SK-N-SH (cell line): ENCODE measurements at regions not wholly inside any gene's neighbourhood (a gene's known extent, or its start where the extent isn't known, plus 50 kb on each side); places are given as distances from the start of the nearest gene placed in this dataset.

Experiments
- CTCF ChIA-PET: fragments of 300-600, 350-600 bp; formaldehyde crosslinking; extraction: SDS; loops from one replicate; lab custom pipeline; 2021; lab: Yijun Ruan, JAX
- POLR2A ChIA-PET: fragments of 350-600 bp; sonication (Branson Sonifier 250); formaldehyde crosslinking; extraction: SDS; loops from one replicate; lab custom pipeline; 2020; ENCODE audit warnings: antibody characterized with exemption, inconsistent platforms; lab: Yijun Ruan, JAX
- DNase-seq: peaks from one replicate; pipeline ENCODE4 v3.0.0; 2012
- H2AFZ ChIP-seq: fragments of 200-600 bp; sonication (generic); 2 replicates; pipeline ENCODE4 v1.8.1; 2016; ENCODE audit warnings: antibody characterized with exemption, mild to moderate bottlenecking, low read depth
- H3F3A ChIP-seq: fragments of 200-600 bp; sonication (generic); replicated peaks from 2 replicates; pipeline ENCODE3; 2016; ENCODE audit warnings: antibody characterized with exemption, mild to moderate bottlenecking; ENCODE audit not compliant: insufficient read depth
- H3K27ac ChIP-seq, 2 experiments: fragments of 200-500 bp in 1 of 2; fragments of 200-600 bp in 1 of 2; sonication (Bioruptor generic) in 1 of 2; sonication (generic), shearing (Covaris generic) in 1 of 2; 2 replicates each; pipeline versions ENCODE4 v1.5.1 to v1.6.1; 2014 to 2016; ENCODE audit warnings: low read depth in 2 of 2, inconsistent platforms in 1 of 2, low read length in 1 of 2, mild to moderate bottlenecking in 1 of 2, mixed read lengths in 1 of 2
- H3K27me3 ChIP-seq: fragments of 200-600 bp; sonication (generic), shearing (Covaris generic); 2 replicates; pipeline ENCODE4 v1.6.1; 2016; ENCODE audit warnings: mixed run types; ENCODE audit not compliant: insufficient read depth
- H3K36me3 ChIP-seq, 2 experiments: fragments of 200-500 bp in 1 of 2; fragments of 200-600 bp in 1 of 2; sonication (Bioruptor generic) in 1 of 2; sonication (generic) in 1 of 2; replicated peaks in 1 of 2; 2 replicates each; pipeline versions ENCODE3 to v1.5.1; 2014 to 2016; ENCODE audit warnings: low read length in 1 of 2, mild to moderate bottlenecking in 1 of 2; ENCODE audit not compliant: insufficient read depth in 2 of 2, control insufficient read depth in 1 of 2
- H3K4me1 ChIP-seq, 2 experiments: fragments of 200-500 bp in 1 of 2; fragments of 200-600 bp in 1 of 2; sonication (Bioruptor generic) in 1 of 2; sonication (generic), shearing (Covaris generic) in 1 of 2; 2 replicates each; pipeline versions ENCODE4 v1.5.1 to v1.6.1; 2014 to 2016; ENCODE audit warnings: low read depth in 1 of 2, low read length in 1 of 2, mixed run types in 1 of 2; ENCODE audit not compliant: insufficient read depth in 2 of 2, control insufficient read depth in 1 of 2
- H3K4me2 ChIP-seq: fragments of 200-600 bp; sonication (generic), shearing (Covaris generic); 2 replicates; pipeline ENCODE4 v1.6.1; 2017; ENCODE audit warnings: mixed run types
- H3K4me3 ChIP-seq, 2 experiments: fragments of 200-500 bp in 1 of 2; fragments of 200-600 bp in 1 of 2; sonication (Bioruptor generic) in 1 of 2; sonication (generic), shearing (Covaris generic) in 1 of 2; 2 replicates each; pipeline versions ENCODE4 v1.5.1 to v1.8.1; 2014 to 2016; ENCODE audit warnings: low read depth in 2 of 2, inconsistent platforms in 1 of 2, low read length in 1 of 2, mild to moderate bottlenecking in 1 of 2, mixed read lengths in 1 of 2, moderate library complexity in 1 of 2
- H3K79me2 ChIP-seq: fragments of 200-600 bp; sonication (generic); 2 replicates; pipeline ENCODE4 v1.8.1; 2017; ENCODE audit warnings: mild to moderate bottlenecking; ENCODE audit not compliant: insufficient read depth
- H3K9ac ChIP-seq: fragments of 200-600 bp; sonication (generic); 2 replicates; pipeline ENCODE4 v1.6.1; 2017; ENCODE audit warnings: mixed run types
- H3K9me2 ChIP-seq: fragments of 200-600 bp; sonication (generic); 2 replicates; pipeline ENCODE4 v1.6.1; 2017; ENCODE audit warnings: mixed run types
- H3K9me3 ChIP-seq: fragments of 200-600 bp; sonication (generic); 2 replicates; pipeline ENCODE4 v1.6.1; 2017; ENCODE audit warnings: mixed run types, mild to moderate bottlenecking, moderate library complexity
- H4K20me1 ChIP-seq: fragments of 200-600 bp; sonication (generic); 2 replicates; pipeline ENCODE4 v1.6.1; 2017; ENCODE audit warnings: mild to moderate bottlenecking, mixed run types; ENCODE audit not compliant: insufficient read depth
- CHD2 ChIP-seq: fragments of 150-350 bp; IDR thresholded peaks from 2 replicates; pipeline ENCODE4 v1.6.1; 2018; ENCODE audit warnings: low read length; ENCODE audit not compliant: partially characterized antibody
- EZH2phosphoT487 ChIP-seq: fragments of 200-600 bp; sonication (generic); IDR thresholded peaks from 2 replicates; pipeline ENCODE4 v1.6.1; 2017; ENCODE audit warnings: low read depth, mixed run types, mild to moderate bottlenecking, antibody characterized with exemption, moderate library complexity, borderline replicate concordance
- FOSL2 ChIP-seq: IDR thresholded peaks from 2 replicates; pipeline ENCODE4 v1.4.0; 2012; ENCODE audit warnings: low read depth, mild to moderate bottlenecking, moderate library complexity, borderline replicate concordance
- FOXJ3 ChIP-seq: sonication (generic); formaldehyde crosslinking; IDR thresholded peaks from 2 replicates; pipeline ENCODE4 v1.5.1; 2020; ENCODE audit warnings: mild to moderate bottlenecking, missing genetic modification reagents
- FOXM1 ChIP-seq: IDR thresholded peaks from 2 replicates; pipeline ENCODE4 v1.4.0; 2012; ENCODE audit warnings: low read depth, mild to moderate bottlenecking
- GABPA ChIP-seq: IDR thresholded peaks from 2 replicates; pipeline ENCODE4 v1.4.0; 2012; ENCODE audit warnings: low read depth, mild to moderate bottlenecking
- JUND ChIP-seq: IDR thresholded peaks from 2 replicates; pipeline ENCODE4 v1.4.0; 2012
- MEF2A ChIP-seq: IDR thresholded peaks from 2 replicates; pipeline ENCODE4 v1.4.0; 2012; ENCODE audit warnings: low read depth, borderline replicate concordance
- MXI1 ChIP-seq: IDR thresholded peaks from 2 replicates; pipeline ENCODE4 v1.6.1; 2012; ENCODE audit warnings: mild to moderate bottlenecking, low read depth, low read length, improper control_type of control experiment
- POLR2AphosphoS5 ChIP-seq: IDR thresholded peaks from 2 replicates; pipeline ENCODE4 v1.6.1; 2012; ENCODE audit warnings: low read depth, low read length
- RAD21 ChIP-seq: IDR thresholded peaks from 2 replicates; pipeline ENCODE4 v1.6.1; 2012; ENCODE audit warnings: mild to moderate bottlenecking, low read length
- RCOR1 ChIP-seq: fragments of 150-350 bp; IDR thresholded peaks from 2 replicates; pipeline ENCODE4 v1.6.1; 2017; ENCODE audit warnings: antibody characterized with exemption, low read length
- SIN3A ChIP-seq: IDR thresholded peaks from 2 replicates; pipeline ENCODE4 v1.6.1; 2012; ENCODE audit warnings: low read depth, mild to moderate bottlenecking, low read length, moderate library complexity, borderline replicate concordance
- SMC3 ChIP-seq: IDR thresholded peaks from 2 replicates; pipeline ENCODE4 v1.6.1; 2012; ENCODE audit warnings: low read depth, low read length, improper control_type of control experiment
- TCF12 ChIP-seq: IDR thresholded peaks from 2 replicates; pipeline ENCODE4 v1.4.0; 2012
- TEAD4 ChIP-seq: IDR thresholded peaks from 2 replicates; pipeline ENCODE4 v1.4.0; 2012; ENCODE audit warnings: mild to moderate bottlenecking, borderline replicate concordance; ENCODE audit not compliant: insufficient read depth
- YY1 ChIP-seq: IDR thresholded peaks from 2 replicates; pipeline ENCODE4 v1.4.0; 2012; ENCODE audit warnings: low read depth, mild to moderate bottlenecking
- WGBS: methylation state at CpG from one replicate; pipeline ENCODE4 v1.1.6; 2017; ENCODE audit warnings: low lambda C conversion rate; 5-methylcytosine and 5-hydroxymethylcytosine counted together
- TF ChIP-seq, protein P1 (sequence below): IDR thresholded peaks from 2 replicates; pipeline ENCODE4 v1.6.1; 2012; ENCODE audit warnings: mild to moderate bottlenecking, low read depth, low read length, moderate library complexity
- TF ChIP-seq, protein P2 (sequence below): fragments of 150-350 bp; IDR thresholded peaks from 2 replicates; pipeline ENCODE4 v1.6.1; 2017; ENCODE audit warnings: antibody characterized with exemption, low read length, low read depth, borderline replicate concordance

- Histone ChIP-seq H3K9me2 (no peaks in the 10 kb centered on the region), H3K4me2 (no peak overlapping the region), H3K36me3 (no peaks in the 10 kb centered on the region), H3K79me2 (no peaks in the 10 kb centered on the region), H3K27me3 (no peaks in the 10 kb centered on the region), H3K9ac (no peak overlapping the region), H3K4me3 (no peak overlapping the region), H3K4me1 (no peaks in the 10 kb centered on the region; a peak in 1 of 4 replicates), H4K20me1 (no peaks in the 10 kb centered on the region), H3F3A (no peaks in the 10 kb centered on the region), H3K27ac (no peak overlapping the region), H3K9me3 (no peaks in the 10 kb centered on the region), H2AFZ (no peak overlapping the region)
- CTCF ChIA-PET, result no interaction called here
- DNase-seq, result no peak
- TF ChIP-seq EZH2phosphoT487 (no peak), SIN3A (no peak), CHD2 (no peak), FOXM1 (no peak), SMC3 (no peak), POLR2AphosphoS5 (no peak), YY1 (no peak), JUND (no peak), RCOR1 (no peak), GABPA (no peak), MXI1 (no peak), FOSL2 (no peak)
- WGBS, result 49% methylated on average over 2 of the region's 2 CpGs
- POLR2A ChIA-PET, result no interaction called here
Observed at GRCh38 chr1:168906367-168906766, 177.4 kb upstream of the DPT start.

DNA sequence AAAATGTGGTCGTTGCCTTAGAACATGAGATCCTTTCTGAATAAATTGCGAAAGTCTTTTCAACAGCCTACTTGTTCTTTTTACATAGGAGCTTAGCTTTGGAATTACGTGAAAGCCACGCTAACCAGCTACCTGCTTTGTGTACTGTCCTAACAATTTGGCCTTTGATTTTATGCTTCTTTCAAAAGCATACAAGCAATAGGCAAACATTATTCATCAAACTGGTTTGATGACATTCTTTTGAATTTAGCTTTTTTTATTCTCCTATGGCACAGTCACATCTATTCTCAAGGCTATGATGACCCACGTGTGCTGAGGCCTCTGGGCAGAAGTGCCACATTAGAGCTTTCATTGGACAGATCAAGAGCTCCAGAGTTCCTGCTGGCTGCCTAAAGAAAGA is 178.0 kb upstream of the DPT start:
- POLR2A ChIA-PET, result no interaction called here
- 79% methylated on average over 5 of the region's 5 CpGs for WGBS
- CTCF ChIA-PET, result no interaction called here

More for the DNA sequence above, 178.0 kb upstream of the DPT start:
- no peaks in the 10 kb centered on the region for H3K9me2 ChIP-seq
- no peaks in the 10 kb centered on the region for H3K9me3 ChIP-seq
- H3K4me1 ChIP-seq, result no peaks in the 10 kb centered on the region; a peak in 1 of 4 replicates
- H3K27ac ChIP-seq, result no peak overlapping the region
- no peak overlapping the region for H3K4me3 ChIP-seq
- no peak for TF ChIP-seq TEAD4
- TF ChIP-seq MEF2A, result no peak
- TF ChIP-seq, protein P1, sequence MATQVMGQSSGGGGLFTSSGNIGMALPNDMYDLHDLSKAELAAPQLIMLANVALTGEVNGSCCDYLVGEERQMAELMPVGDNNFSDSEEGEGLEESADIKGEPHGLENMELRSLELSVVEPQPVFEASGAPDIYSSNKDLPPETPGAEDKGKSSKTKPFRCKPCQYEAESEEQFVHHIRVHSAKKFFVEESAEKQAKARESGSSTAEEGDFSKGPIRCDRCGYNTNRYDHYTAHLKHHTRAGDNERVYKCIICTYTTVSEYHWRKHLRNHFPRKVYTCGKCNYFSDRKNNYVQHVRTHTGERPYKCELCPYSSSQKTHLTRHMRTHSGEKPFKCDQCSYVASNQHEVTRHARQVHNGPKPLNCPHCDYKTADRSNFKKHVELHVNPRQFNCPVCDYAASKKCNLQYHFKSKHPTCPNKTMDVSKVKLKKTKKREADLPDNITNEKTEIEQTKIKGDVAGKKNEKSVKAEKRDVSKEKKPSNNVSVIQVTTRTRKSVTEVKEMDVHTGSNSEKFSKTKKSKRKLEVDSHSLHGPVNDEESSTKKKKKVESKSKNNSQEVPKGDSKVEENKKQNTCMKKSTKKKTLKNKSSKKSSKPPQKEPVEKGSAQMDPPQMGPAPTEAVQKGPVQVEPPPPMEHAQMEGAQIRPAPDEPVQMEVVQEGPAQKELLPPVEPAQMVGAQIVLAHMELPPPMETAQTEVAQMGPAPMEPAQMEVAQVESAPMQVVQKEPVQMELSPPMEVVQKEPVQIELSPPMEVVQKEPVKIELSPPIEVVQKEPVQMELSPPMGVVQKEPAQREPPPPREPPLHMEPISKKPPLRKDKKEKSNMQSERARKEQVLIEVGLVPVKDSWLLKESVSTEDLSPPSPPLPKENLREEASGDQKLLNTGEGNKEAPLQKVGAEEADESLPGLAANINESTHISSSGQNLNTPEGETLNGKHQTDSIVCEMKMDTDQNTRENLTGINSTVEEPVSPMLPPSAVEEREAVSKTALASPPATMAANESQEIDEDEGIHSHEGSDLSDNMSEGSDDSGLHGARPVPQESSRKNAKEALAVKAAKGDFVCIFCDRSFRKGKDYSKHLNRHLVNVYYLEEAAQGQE, result no peak
- TF ChIP-seq CHD2, result no peak
- TF ChIP-seq, protein P2, sequence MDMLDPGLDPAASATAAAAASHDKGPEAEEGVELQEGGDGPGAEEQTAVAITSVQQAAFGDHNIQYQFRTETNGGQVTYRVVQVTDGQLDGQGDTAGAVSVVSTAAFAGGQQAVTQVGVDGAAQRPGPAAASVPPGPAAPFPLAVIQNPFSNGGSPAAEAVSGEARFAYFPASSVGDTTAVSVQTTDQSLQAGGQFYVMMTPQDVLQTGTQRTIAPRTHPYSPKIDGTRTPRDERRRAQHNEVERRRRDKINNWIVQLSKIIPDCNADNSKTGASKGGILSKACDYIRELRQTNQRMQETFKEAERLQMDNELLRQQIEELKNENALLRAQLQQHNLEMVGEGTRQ, result no peak
- no peak for TF ChIP-seq SIN3A
- no peak for TF ChIP-seq TCF12
- no peak for TF ChIP-seq FOXJ3 (CRISPR knock-in tag)
- no peak for TF ChIP-seq SMC3
- no peak for TF ChIP-seq RAD21
- TF ChIP-seq, all 33 proteins: peak for 0
- Histone ChIP-seq H3K9ac (no peak overlapping the region), H3F3A (no peaks in the 10 kb centered on the region), H3K4me2 (no peak overlapping the region), H2AFZ (no peak overlapping the region), H3K79me2 (no peaks in the 10 kb centered on the region), H3K27me3 (no peaks in the 10 kb centered on the region), H4K20me1 (no peaks in the 10 kb centered on the region), H3K36me3 (no peaks in the 10 kb centered on the region)
- DNase-seq, result no peak
